ENCODE measurements at regions not wholly inside any gene's neighbourhood (a gene's known extent, or its start where the extent isn't known, plus 50 kb on each side); places are given as distances from the start of the nearest gene placed in this dataset.

GRCh38 chr9:107971241-107971640 lies 481.7 kb upstream of the KLF4 start:
- TF ChIP-seq CTCF (optimal IDR thresholded peaks at IDR 0.05 in 1 of 3, IDR thresholded peaks at IDR 0.05 in 1 of 3, conservative IDR thresholded peaks at IDR 0.05 in 1 of 3; ENCODE audit: extremely low read depth in 1 of 3, insufficient read depth in 2 of 3, low read length in 3 of 3) (no peak), EZH2 (IDR thresholded peaks at IDR 0.05; ENCODE audit: low read length) (no peak)

Measured in keratinocyte (primary cell).